CD4-positive, alpha-beta T cell treated with Interferon alpha-2 for 1 hour (primary cell): ENCODE measurements at regions not wholly inside any gene's neighbourhood (a gene's known extent, or its start where the extent isn't known, plus 50 kb on each side); places are given as distances from the start of the nearest gene placed in this dataset.
"Not testable (repeated sequence)": the region's sequence is repeated elsewhere in the genome, so short reads cannot be mapped to it uniquely, and the experiment has no call there.

Experiments used
- DNase-seq, 2 donors: peaks; one replicate each; pipeline ENCODE4 v3.0.0-alpha.2; 2020 to 2022

- DNase-seq, result not testable (repeated sequence)
Measured at GRCh38 chr1:146883190-146883589, 54.9 kb upstream of the NBPF12 start.

DNA sequence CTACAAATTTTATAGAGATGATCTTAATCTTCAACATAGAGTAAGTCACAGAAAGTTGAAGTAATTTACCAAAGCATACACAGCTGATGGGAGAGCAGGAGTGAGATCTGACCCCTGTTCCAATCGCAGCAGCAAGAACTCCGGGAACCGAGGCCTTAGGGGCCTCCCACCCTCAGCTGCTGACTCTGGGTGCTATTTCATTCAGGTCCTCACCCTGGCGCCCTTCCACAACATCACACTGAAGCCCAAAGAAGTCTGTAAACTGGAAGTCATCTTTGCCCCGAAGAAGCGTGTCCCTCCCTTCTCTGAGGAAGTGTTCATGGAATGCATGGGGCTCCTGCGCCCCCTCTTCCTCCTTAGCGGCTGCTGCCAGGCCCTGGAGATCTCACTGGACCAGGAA lies 57.0 kb upstream of the NBPF12 start:
- not testable (repeated sequence) for DNase-seq

DNA sequence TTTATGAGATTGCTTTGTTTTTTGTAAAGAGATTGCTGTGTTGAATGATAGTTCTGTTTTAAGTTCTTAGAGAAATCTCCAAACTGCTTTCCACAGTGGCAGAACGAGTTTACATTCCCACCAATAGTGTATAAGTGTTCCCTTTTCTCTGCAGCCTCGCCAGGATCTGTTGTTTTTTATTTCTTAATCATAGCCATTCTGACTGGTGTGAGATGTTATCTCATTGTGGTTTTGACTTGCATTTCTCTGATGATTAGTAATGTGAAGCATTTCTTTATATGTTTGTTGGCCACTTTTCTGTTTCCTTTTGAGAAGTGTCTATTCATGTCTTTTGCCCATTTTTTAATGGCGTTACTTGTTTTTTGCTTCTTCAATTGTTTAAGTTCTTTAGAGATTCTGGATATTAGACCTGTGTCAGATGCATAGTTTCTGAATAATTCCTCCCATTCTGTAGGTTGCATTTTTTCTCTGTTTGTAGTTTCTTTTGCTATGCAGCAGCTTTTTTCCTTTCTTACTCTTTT lies 74.3 kb upstream of the NBPF12 start:
- not testable (repeated sequence) for DNase-seq

DNA sequence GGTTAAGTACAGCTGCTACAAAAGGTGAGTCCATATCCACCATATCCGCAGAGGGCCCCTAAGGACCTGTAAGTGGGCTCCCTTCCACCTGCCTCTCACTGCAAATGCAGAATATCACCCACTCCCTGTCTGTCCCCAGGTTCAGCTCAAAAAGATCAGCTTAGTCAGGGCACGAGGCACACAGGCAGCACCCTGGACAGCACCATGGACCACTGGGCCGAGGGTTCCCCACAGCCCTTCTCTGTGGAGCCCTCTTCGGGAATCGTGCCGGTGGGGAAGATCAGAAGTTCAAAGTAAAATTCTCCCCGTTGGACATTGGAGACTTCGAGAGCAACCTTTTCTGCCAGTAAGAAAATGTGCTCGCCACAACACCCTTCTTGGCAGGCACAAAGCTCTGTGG lies 85.0 kb upstream of the NBPF12 start:
- not testable (repeated sequence) for DNase-seq

DNA sequence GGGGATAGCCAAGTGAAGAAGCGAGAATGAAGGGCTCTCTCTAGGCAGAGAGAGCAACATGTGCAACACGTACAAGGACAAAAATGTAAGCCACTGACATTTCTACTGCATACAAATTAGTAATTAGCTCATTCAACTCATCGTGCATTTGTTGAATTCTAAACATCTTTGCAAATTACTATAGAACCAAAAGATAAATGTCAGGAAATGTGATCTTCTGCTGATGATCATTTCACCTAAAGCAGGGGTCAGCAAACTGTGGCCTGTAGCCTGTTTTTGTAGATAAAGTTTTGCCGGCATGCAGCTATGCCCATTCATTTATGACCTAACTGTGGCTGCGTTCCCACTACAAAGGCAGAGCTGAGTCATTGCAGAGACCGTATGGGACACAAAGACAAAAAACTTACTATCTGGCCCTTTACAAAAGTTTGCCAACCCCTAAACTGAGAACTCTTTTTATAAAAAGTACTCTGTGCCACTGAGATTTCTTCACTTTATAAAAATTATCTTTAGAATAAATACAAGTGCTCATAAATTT lies 87.7 kb upstream of the NBPF12 start:
- DNase-seq, result not testable (repeated sequence)

DNA sequence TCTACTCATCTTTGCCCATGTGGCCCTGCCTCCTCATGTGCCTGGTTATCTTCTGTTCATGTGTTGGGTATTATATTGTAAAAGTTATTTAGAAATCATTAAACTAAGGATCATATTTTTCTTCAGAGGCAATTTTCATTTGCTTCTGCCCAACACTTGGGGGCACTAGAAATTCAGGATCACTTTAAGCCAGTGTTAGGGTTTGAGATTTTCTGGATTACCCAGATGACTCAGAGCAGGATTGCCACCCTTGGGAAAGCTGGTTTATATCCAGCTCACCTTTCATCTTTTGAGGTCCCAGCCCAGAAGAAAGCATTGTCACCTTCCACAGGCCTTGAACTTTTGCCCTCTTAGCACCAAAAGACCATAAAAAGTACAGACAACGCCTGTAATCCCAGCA lies 99.4 kb upstream of the NBPF12 start:
- DNase-seq, result not testable (repeated sequence)

GRCh38 chr1:146826957-146827356 lies 111.2 kb upstream of the NBPF12 start:
- not testable (repeated sequence) for DNase-seq

DNA sequence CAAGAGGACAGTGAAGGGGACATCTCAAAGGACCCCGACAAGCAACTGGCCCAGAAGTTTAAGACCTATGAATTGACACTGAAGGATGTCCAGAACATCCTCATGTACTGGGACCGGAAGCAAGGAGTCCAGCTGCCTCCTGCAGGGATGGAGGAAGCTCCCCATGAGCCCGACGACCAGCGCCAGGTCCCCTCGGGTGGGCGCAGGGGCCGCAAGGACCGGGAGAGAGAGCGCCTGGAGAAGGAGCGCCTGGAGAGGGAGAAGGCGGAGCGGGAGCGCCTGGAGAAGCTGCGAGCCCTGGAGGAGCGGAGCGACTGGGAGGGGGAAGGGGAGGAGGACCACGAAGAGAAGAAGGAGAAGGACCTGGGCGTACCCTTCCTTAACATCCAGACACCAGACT lies 143.9 kb upstream of the NBPF12 start:
- not testable (repeated sequence) for DNase-seq

- DNase-seq, result not testable (repeated sequence)
Measured at GRCh38 chr1:146792725-146793124, 145.4 kb upstream of the NBPF12 start.

DNA sequence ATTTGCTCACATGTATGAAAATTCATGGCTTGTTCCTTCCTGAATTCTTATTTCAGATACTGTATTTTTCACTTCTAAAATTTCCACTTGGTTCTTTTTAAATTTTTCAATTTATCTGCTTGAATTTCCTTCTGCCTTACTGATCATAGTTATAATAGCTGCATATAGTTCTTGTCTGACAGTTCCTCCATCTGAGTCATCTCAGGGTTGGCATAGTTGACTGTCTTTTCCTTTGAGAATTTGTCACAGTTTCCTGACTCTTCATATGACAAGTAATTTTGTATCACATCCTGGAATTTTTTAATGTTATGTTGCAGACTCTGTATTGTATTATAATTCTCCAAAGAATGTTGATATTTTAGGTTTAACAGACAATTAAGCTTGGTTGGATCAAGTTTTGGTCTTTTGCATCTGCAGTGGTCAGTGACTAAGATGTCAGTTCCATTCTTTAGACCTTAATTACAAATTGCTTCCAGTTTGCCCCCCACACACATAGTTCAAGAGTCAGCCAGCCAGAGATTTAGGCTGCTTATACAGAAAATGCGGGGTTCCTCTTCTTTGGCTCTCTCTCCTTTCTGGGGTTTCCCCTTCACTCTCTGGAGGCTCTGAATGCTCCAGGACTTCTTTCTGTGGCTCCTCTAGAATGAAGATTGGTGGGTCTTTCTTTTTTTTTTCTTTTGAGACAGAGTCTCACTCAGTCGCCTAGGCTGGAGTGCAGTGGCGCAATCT lies 153.7 kb upstream of the NBPF12 start:
- DNase-seq, result not testable (repeated sequence)

GRCh38 chr1:146781235-146781634 lies 156.9 kb upstream of the NBPF12 start:
- DNase-seq, result not testable (repeated sequence)

GRCh38 chr1:146777826-146778602 lies 160.1 kb upstream of the NBPF12 start:
- DNase-seq, result not testable (repeated sequence)

DNA sequence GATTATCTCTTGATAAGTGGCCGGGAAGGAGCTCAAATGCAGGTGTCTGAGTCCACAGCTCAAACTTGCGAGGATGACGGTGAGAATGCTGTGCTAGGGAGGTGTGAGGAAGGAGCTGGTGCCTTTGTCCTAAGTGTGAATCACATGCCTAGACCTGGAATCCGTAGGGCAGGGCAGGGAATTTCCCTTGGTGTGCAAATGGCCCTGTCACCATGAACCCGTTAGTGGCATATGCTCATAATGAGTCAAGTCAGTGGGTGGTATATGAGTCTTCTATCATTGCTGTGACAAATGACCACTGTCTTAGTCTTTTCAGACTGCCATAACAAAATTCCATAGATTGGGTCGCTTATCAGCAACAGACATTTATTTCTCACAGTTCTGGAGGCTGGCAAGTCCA lies 163.1 kb upstream of the NBPF12 start:
- DNase-seq, result not testable (repeated sequence)

GRCh38 chr1:146774271-146774670 lies 163.9 kb upstream of the NBPF12 start:
- DNase-seq, result not testable (repeated sequence)

DNA sequence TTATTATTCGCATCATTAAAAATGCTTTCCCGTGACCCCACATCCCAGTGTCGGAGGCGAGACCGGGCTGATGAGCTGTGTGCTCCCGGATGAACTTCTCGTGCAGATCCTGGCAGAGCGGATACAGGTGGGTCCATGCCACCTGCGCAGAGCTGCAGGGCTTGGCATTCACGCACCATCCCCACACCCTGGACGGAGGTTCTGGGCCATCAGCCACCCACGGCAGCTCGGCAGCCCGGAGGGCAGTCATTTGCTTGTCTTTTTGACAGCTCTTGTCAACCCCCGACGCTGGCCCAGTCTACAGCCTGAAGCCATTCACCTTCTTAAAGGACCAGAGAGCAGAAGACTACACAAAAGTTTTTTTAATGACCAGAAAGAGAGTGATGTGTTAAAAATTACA lies 166.7 kb upstream of the NBPF12 start:
- not testable (repeated sequence) for DNase-seq

- DNase-seq, result not testable (repeated sequence)
Measured at GRCh38 chr1:146770998-146771397, 167.1 kb upstream of the NBPF12 start.

DNA sequence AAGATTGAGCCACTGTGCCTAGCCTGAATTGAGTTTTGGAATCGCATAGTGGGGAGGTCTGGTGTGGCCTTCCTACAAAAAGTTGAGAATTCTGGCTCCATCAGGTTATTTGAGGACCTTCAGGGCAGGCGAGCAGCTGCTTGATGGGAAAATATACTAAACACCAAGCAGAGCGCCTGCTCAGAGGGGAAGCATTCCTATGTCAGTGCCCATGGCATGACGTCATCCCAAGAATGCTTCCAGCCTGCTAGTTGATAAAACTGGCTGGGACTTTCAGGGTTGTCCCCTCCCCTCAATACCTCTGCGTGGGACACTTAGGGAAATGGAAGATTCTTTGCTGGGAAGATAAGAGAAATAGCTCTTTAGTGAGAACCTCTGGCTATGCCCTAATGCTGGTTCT lies 174.9 kb upstream of the NBPF12 start:
- not testable (repeated sequence) for DNase-seq

- not testable (repeated sequence) for DNase-seq
Measured at GRCh38 chr1:146756858-146757257, 181.3 kb upstream of the NBPF12 start.

DNA sequence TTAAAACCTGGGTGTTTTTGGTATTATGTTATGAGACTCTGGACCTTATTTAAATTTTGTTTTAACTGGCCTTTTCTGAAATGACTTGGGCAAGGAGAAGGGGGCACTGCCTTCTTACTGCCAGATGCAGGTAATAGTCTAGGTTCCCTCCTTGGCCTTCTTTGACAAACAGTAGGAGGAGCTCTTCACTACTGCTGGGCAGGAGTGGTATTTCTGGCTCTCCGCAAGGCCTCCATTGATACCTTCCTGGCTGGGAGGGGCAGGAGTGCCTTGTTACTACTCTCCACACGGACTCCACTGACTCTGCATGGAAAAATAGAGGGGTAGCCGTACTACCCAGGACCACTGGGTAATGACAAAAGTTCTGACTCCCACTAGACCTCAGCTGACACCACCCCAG lies 189.4 kb upstream of the NBPF12 start:
- not testable (repeated sequence) for DNase-seq

DNA sequence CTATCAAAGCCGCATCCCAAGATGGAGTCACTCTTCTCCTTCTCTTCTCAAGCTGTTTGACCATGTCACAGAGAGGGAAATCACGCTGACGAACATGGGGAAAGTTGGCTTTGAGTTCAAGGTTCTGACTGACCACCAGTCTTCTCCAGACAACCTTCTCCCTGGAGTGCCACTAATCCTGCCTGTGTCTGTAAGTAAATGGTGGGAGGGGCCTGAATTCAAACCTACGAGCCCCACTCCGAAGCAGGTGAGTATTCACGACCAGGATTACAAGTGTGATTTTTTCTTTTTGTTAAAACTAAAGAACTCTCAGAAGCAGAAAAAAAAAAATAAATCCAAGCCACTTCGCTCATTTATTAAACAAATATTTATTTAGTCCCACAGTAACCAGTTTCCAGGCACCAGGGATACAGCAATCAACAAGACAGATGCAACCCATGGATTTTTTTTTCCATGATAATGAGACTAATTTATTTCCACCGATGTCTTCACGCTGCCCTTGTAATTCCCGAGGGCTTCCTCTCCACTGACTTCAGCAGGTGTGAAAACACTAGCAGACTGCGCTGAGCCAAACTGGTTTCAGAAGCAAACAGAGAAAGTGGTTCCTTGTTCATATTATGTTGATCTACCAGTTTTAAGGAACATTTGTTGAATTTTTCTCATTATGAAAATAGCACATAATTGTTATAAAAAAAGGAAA lies 206.0 kb upstream of the NBPF12 start:
- DNase-seq, result not testable (repeated sequence)

DNA sequence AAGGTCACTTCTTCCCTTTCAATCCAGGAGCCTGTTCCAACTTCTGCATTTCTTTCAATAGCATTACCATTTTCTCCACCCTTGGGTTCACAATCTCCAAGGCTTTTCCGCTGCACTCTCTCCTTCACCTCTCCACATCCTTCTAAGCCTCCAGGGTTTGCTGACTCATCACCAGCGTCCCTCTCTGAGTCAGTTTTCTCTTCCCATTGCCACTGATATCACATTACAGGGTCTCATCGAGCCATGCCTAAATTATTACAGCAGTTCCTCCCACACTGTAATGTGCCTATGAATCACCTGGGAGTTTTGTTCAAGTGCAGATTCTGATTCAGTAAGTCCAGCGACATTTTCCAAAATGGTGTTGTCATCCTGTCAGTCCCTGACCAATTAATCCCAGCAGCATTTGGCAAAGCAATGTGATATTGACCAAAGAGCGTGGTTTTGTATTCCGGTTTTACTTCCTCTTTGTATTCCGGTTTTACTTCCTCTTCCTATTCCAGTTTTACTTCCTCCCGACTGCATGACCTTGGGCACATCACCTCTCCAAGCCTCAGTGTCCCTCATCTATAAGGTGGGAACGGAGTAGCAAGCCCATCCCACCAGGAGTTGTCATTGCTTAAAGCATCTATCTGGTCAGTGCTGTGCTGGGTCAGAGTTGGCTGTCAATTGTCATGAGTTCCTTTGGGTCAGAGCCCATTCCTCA lies 208.3 kb upstream of the NBPF12 start:
- DNase-seq, result not testable (repeated sequence)

DNA sequence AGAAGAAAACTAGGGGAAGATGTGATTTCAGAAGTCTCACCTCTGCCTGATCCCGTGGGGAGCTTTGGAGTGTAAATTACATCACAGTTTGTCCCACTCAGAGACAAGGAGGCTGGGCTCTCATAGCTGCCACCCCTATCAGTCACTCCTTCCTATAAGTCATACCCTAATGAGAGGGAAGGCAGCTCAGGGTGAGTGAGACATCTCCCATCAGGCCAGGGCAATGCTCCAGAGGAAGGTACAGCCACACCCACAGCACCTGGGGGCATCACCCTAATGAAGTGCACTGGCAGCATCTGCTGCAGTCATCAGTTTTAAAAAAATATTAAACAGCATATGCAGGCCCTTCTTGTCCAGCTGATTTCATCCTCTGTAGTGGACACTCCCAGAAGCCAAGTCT lies 223.1 kb upstream of the NBPF12 start:
- not testable (repeated sequence) for DNase-seq
